PFSK-1 (cell line): ENCODE measurements at regions not wholly inside any gene's neighbourhood (a gene's known extent, or its start where the extent isn't known, plus 50 kb on each side); places are given as distances from the start of the nearest gene placed in this dataset.

Experiments
- POLR2AphosphoS5 ChIP-seq: IDR thresholded peaks from 2 replicates; pipeline ENCODE4 v1.6.1; 2012; ENCODE audit warnings: low read depth, mild to moderate bottlenecking, control low read depth, low read length, moderate library complexity
- SIN3A ChIP-seq: IDR thresholded peaks from 2 replicates; pipeline ENCODE4 v1.6.1; 2012; ENCODE audit warnings: mild to moderate bottlenecking, low read length, moderate library complexity, borderline replicate concordance; ENCODE audit not compliant: insufficient read depth
- TAF1 ChIP-seq: IDR thresholded peaks from 2 replicates; pipeline ENCODE4 v1.6.1; 2012; ENCODE audit warnings: low read length, control low read depth, borderline replicate concordance; ENCODE audit not compliant: insufficient read depth

DNA sequence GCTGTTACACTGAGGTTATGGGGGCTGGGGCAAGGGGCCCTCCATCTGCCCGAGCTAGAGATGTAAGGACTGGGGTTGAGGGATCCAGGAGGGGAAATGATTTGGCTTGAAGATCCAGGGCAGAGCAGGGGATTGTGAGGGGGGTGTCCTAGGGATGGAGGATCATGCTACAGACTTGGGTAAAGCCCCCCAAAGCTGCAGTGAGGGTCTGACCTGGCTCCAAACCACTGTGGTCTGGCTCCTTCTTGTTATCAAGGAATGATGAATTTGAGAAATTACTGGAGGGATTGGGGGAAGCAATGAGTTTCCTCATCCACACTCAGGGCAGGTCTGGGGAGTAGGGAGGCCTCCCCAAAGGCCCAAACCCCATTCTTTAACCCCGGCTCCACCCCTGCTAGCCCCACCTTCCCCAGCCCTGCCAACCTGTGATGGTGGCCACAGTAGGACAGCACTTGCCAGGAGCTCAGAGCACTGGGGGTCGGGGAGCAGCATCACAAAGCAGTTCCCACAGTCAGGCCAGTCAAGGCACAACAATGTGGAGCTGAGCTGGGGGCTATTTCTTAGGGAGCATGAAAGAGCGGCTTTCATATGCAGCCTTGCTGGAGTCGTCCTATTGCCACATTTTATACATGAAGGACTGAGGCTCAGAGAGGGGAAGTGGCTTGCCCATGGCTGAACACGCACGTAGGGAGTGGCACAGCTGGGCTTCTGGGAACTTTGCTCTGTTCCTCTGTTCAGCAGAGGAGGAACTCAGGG, 165.5 kb downstream of the EFNB1 start:
- TF ChIP-seq TAF1 (no peak), SIN3A (no peak), POLR2AphosphoS5 (no peak)
